Activated CD8-positive, alpha-beta memory T cell treated with anti-CD3 and anti-CD28 coated beads, Interleukin-2, amount 50 U/mL, for 4 hours (primary cell): ENCODE measurements at regions not wholly inside any gene's neighbourhood (a gene's known extent, or its start where the extent isn't known, plus 50 kb on each side); places are given as distances from the start of the nearest gene placed in this dataset.

ENCODE experiments used
- DNase-seq: peaks from one replicate; pipeline ENCODE4 v3.0.0-alpha.2; 2020

GRCh38 chr19:29263305-29264135 is 50.6 kb upstream of the UQCRFS1 start:
- DNase-seq, result peak; percentile 54

- DNase-seq, result no peak
Observed at GRCh38 chr19:29264897-29265296, 51.9 kb upstream of the UQCRFS1 start.

GRCh38 chr19:29265436-29265835 is 52.5 kb upstream of the UQCRFS1 start:
- no peak for DNase-seq

GRCh38 chr19:29266001-29266400 is 53.0 kb upstream of the UQCRFS1 start:
- no peak for DNase-seq

GRCh38 chr19:29266603-29267002 is 53.7 kb upstream of the UQCRFS1 start:
- DNase-seq, result no peak

- no peak for DNase-seq
Observed at GRCh38 chr19:29267701-29268100, 54.8 kb upstream of the UQCRFS1 start.

- DNase-seq, result no peak
Observed at GRCh38 chr19:29268103-29268502, 55.2 kb upstream of the UQCRFS1 start.

GRCh38 chr19:29268721-29269393 is 55.9 kb upstream of the UQCRFS1 start:
- DNase-seq, result no peak

GRCh38 chr19:29269641-29270040 is 56.7 kb upstream of the UQCRFS1 start:
- DNase-seq, result no peak

GRCh38 chr19:29271341-29271740 is 58.4 kb upstream of the UQCRFS1 start:
- no peak for DNase-seq

- no peak for DNase-seq
Observed at GRCh38 chr19:29271911-29272310, 59.0 kb upstream of the UQCRFS1 start.

- no peak for DNase-seq
Observed at GRCh38 chr19:29273000-29273640, 60.2 kb upstream of the UQCRFS1 start.

GRCh38 chr19:29275266-29275665 is 62.3 kb upstream of the UQCRFS1 start:
- DNase-seq, result no peak

GRCh38 chr19:29277102-29277501 is 64.2 kb upstream of the UQCRFS1 start:
- DNase-seq, result peak; percentile 37

GRCh38 chr19:29278716-29279115 is 65.8 kb upstream of the UQCRFS1 start:
- no peak for DNase-seq

- no peak for DNase-seq
Observed at GRCh38 chr19:29283366-29283765, 70.4 kb upstream of the UQCRFS1 start.

GRCh38 chr19:29285187-29285687 is 72.3 kb upstream of the UQCRFS1 start:
- DNase-seq, result no peak

- DNase-seq, result no peak
Observed at GRCh38 chr19:29285878-29286277, 72.9 kb upstream of the UQCRFS1 start.

GRCh38 chr19:29287061-29287460 is 74.1 kb upstream of the UQCRFS1 start:
- DNase-seq, result no peak

- DNase-seq, result no peak
Observed at GRCh38 chr19:29288256-29288655, 75.3 kb upstream of the UQCRFS1 start.

GRCh38 chr19:29289020-29289419 is 76.1 kb upstream of the UQCRFS1 start:
- DNase-seq, result no peak

- no peak for DNase-seq
Observed at GRCh38 chr19:29290853-29291252, 77.9 kb upstream of the UQCRFS1 start.

GRCh38 chr19:29292153-29292552 is 79.2 kb upstream of the UQCRFS1 start:
- no peak for DNase-seq

- no peak for DNase-seq
Observed at GRCh38 chr19:29292562-29292961, 79.6 kb upstream of the UQCRFS1 start.
